WI38 (cell line): ENCODE measurements at regions not wholly inside any gene's neighbourhood (a gene's known extent, or its start where the extent isn't known, plus 50 kb on each side); places are given as distances from the start of the nearest gene placed in this dataset.

Experiments
- H3K4me3 ChIP-seq: 2 replicates; pipeline ENCODE4 v1.5.1; 2011; ENCODE audit warnings: low read depth, mild to moderate bottlenecking, control low read depth, low read length
- TF ChIP-seq, protein P1 (sequence below): IDR thresholded peaks from 2 replicates; pipeline ENCODE4 v1.5.1; 2012; ENCODE audit warnings: low read depth, mild to moderate bottlenecking, control low read depth, low read length

DNA sequence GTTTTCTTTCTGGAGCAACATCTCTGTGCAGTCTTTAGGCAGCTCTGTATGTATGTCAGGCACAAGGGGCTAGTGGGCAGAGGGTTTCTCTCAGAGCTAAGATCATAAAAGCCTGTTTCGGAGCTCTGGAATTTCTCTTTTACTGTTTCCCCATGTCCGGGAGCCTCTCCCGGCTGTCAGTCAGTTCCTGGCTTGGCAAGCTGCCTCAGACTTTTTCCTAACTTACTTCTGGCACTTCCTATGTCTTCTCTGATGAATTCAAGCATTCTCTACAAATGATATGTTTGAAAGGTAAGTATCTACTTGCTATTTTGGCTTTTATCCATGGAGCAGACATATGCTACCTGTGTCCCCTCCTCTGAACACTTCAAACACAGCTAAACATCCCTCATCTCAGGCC is 129.3 kb upstream of the PGRMC2 start:
- TF ChIP-seq, protein P1, sequence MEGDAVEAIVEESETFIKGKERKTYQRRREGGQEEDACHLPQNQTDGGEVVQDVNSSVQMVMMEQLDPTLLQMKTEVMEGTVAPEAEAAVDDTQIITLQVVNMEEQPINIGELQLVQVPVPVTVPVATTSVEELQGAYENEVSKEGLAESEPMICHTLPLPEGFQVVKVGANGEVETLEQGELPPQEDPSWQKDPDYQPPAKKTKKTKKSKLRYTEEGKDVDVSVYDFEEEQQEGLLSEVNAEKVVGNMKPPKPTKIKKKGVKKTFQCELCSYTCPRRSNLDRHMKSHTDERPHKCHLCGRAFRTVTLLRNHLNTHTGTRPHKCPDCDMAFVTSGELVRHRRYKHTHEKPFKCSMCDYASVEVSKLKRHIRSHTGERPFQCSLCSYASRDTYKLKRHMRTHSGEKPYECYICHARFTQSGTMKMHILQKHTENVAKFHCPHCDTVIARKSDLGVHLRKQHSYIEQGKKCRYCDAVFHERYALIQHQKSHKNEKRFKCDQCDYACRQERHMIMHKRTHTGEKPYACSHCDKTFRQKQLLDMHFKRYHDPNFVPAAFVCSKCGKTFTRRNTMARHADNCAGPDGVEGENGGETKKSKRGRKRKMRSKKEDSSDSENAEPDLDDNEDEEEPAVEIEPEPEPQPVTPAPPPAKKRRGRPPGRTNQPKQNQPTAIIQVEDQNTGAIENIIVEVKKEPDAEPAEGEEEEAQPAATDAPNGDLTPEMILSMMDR = no peak
- no peak overlapping the region for H3K4me3 ChIP-seq

GRCh38 chr4:128410037-128410436 is 122.4 kb upstream of the PGRMC2 start:
- TF ChIP-seq, protein P1 = no peak
- H3K4me3 ChIP-seq = no peak overlapping the region

GRCh38 chr4:128403586-128403985 is 116.0 kb upstream of the PGRMC2 start:
- no peak overlapping the region for H3K4me3 ChIP-seq
- TF ChIP-seq, protein P1 = no peak

DNA sequence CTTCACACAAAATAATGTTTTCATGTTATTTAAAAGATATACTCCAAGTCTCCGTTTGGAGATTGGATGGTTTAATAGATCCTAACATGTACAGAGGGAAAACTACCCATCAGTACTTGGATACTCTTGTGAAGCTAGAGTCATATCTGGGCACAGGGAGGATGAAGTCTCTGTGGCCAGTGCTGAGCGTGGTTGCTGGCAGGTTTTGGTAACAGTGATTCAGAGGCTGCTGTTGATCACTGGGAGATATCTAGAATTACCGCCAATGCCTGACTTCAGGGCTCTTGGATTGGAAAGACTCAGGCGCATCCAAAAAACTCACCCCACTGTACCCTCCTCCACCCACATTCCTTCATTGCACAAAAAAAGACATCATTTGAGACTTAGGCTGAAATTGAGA is 107.2 kb upstream of the PGRMC2 start:
- TF ChIP-seq, protein P1 = no peak
- no peak overlapping the region for H3K4me3 ChIP-seq

- TF ChIP-seq, protein P1 = no peak
- no peak overlapping the region for H3K4me3 ChIP-seq
Observed at GRCh38 chr4:128393101-128393704, 105.6 kb upstream of the PGRMC2 start.

- no peak overlapping the region for H3K4me3 ChIP-seq
- TF ChIP-seq, protein P1 = no peak
Observed at GRCh38 chr4:128390475-128390996, 102.9 kb upstream of the PGRMC2 start.

DNA sequence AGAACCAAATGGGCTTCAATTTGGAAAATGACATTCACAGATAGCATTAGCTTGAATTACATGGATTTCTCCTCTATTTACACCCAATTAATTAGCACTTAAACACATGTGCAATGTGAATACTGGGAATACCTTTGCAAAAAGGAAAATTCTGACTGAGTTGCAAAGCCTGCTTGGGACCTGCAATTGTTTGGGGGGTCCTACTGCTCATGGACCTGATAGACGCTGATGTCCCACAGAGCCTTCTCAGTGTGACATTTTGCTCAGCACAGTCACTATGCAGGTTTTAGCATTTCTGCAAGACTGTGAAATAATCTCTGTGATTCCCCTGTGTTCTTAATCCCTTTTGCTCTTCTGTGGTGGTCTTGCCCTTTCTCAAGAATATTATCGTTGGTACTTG is 101.2 kb upstream of the PGRMC2 start:
- H3K4me3 ChIP-seq = no peak overlapping the region
- TF ChIP-seq, protein P1 = no peak
